ENCODE measurements at regions not wholly inside any gene's neighbourhood (a gene's known extent, or its start where the extent isn't known, plus 50 kb on each side); places are given as distances from the start of the nearest gene placed in this dataset.

- no peak for TF ChIP-seq CTCF (IDR thresholded peaks at IDR 0.05)
- no peak for TF ChIP-seq EP300 (IDR thresholded peaks at IDR 0.05)
Measured at GRCh38 chr6:56386717-56387116, 139.3 kb upstream of the COL21A1 start.

All from stomach (tissue), 4 donors.